ENCODE measurements at regions not wholly inside any gene's neighbourhood (a gene's known extent, or its start where the extent isn't known, plus 50 kb on each side); places are given as distances from the start of the nearest gene placed in this dataset.

DNA sequence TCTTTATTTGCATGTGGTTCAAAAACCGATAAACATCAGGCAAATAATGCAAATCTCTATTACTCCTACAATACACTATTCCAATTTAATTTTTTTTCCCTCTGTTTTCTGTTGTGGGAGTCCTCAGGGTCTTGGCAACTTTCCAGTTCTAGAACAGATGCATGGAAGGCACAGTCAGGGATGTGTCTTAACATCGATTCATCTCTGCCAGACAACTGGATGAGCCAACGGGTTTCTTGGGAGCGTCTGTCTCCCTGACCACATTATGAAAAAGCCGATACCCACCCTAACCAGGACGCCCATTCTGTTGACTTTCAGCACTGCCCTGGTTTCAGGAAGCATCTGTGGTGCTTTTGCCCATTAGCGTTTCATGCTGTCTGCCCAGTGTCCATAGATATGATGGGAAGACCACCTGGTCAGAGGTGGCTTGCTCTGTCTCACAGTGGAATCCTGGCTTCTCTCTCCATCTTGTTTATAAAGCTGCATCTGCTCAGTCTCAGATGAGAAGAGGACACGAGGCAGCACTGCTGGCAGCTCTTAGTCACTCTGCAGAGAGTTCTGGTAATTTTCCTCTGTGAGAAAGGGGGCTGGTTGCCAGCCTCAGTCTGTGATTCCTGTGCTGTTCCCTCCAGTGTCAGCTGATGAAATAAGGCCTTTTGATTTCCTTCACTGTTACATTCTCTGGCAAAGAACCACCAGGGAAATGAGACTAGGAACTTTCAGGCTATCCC is 57.9 kb upstream of the KCNE4 start:
- peak; percentile 15 for DNase-seq

DNA sequence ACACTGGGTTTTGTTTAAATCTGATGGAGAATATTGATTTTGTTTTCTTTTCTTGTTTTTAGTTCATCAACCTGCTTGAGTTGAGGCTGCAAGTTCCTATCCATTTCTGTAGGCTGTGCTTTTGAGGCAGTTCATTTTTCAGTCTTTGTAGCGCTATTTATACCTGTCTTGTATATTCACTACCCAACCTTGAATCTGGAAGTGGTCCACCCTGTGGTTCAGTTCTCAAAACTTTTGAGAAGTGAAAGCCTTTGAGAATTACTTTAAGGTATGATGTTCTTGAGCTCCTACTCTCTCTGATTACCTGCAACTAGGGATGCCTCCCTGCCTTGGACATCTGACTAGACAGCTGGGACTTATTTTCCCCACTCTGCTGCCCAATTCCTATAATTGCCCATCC is 53.5 kb upstream of the KCNE4 start:
- DNase-seq = no peak

DNA sequence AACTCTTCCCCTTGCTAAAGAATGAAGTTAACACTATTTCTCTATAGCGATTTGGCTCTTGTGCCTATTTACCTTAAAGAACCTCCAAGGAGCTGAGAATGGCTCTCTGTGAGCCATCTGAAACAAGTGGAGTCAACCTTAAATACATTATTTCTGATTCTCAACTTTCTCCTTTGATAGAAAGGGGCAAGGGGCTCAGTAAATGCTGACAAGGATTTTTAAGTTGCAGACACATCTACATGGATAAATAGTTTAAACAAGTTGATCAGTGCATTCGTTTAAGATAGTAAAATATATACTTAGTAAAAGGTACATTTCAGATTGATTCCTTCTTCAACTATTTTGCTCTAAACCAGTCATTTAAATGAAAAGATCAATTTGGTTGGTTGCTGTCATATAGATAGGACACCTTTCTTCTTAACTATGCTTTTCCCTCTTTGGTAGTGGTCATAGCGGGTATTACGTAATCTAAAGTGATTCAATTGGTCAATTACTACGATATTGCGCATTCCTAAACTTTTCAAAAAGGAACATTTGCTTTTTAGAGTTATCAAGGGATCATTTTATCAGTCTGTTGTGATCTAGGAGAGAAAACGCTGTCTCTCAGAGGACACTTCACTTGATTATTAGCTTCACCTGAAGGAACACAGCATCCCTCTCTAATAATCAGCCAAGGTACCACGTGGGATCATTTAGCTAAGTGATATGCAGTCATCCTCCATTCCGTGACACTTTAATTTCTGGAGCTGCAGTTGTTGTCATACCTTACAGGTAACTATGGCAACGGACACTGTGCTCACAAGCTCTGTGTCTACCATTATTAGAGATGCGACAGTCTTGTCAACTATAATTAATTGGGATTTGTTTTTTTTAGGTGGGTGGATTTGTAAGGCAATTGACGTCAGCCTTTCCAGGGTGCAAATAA is 50.9 kb upstream of the KCNE4 start:
- DNase-seq = no peak

DNA sequence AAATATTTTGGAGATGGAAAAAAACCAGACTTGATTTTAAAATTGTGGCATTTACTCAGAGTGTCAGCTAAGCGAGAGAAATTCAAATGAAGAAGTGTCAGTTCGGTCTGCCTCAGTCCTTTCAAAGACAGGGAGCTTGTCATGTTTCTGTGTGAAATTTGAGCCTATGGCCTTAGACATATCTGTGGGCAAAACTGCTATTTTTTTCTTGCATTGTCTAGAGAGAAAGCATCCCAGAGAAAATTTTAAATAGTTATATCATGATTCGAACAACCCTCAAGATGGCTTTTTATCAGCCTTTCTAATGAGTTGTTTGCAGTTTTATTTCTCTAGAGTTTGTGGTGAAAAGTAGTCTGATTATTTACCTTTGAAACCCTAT is 50.2 kb upstream of the KCNE4 start:
- no peak for DNase-seq
